HFFc6 (cell line): ENCODE measurements at regions not wholly inside any gene's neighbourhood (a gene's known extent, or its start where the extent isn't known, plus 50 kb on each side); places are given as distances from the start of the nearest gene placed in this dataset.

Experiments
- DNase-seq: peaks from one replicate; pipeline ENCODE4 v3.0.0-alpha.2; 2018
- H3K27ac Mint-ChIP-seq: 2 replicates; pipeline ENCODE4 v1.8.0; 2020; ENCODE audit warnings: mild to moderate bottlenecking, mixed read lengths
- H3K27me3 Mint-ChIP-seq: 2 replicates; pipeline ENCODE4 v1.8.0; 2021; ENCODE audit warnings: mild to moderate bottlenecking, moderate library complexity, mixed read lengths; ENCODE audit not compliant: insufficient read depth
- H3K36me3 Mint-ChIP-seq: 2 replicates; pipeline ENCODE4 v1.8.0; 2021; ENCODE audit warnings: low read depth, mixed read lengths
- H3K4me1 Mint-ChIP-seq: 2 replicates; pipeline ENCODE4 v1.8.0; 2020; ENCODE audit warnings: low read depth, mixed read lengths
- H3K4me3 Mint-ChIP-seq: 2 replicates; pipeline ENCODE4 v1.8.0; 2020; ENCODE audit warnings: mild to moderate bottlenecking, moderate library complexity, mixed read lengths
- H3K9me3 Mint-ChIP-seq: 2 replicates; pipeline ENCODE4 v1.8.0; 2020; ENCODE audit warnings: mild to moderate bottlenecking, mixed read lengths
- TF ChIP-seq, protein P1 (sequence below): fragments of 200-600 bp; sonication (generic); IDR thresholded peaks from 2 replicates; pipeline ENCODE4 v1.5.0; 2021; ENCODE audit warnings: antibody characterized with exemption, mild to moderate bottlenecking

DNA sequence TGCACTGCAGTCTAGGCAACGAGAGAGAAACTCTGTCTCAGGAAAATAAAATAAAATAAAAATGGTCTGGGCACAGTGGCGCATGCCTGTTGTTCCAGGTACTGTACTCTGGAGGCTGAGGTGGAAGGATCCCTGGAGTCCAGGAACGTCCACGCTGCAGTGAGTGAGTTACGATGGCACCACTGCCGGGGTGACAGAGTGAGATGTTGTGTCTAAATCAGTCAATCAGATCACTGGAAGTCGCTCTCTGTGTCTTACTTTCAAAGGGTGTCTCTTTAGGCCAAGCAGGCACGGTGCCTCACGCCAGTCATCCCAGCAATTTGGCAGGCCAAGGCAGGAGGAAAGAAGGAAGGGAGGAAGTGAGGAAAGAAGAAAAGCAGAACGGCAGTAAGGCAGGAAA lies 112.2 kb upstream of the ANKRD30BL start:
- no peak overlapping the region for H3K27ac Mint-ChIP-seq
- DNase-seq = no peak
- H3K9me3 Mint-ChIP-seq = peaks cover 17% of the 10 kb centered on the region
- H3K27me3 Mint-ChIP-seq = peaks cover 3% of the 10 kb centered on the region; the same call in 1 of the 2 replicates
- TF ChIP-seq, protein P1, sequence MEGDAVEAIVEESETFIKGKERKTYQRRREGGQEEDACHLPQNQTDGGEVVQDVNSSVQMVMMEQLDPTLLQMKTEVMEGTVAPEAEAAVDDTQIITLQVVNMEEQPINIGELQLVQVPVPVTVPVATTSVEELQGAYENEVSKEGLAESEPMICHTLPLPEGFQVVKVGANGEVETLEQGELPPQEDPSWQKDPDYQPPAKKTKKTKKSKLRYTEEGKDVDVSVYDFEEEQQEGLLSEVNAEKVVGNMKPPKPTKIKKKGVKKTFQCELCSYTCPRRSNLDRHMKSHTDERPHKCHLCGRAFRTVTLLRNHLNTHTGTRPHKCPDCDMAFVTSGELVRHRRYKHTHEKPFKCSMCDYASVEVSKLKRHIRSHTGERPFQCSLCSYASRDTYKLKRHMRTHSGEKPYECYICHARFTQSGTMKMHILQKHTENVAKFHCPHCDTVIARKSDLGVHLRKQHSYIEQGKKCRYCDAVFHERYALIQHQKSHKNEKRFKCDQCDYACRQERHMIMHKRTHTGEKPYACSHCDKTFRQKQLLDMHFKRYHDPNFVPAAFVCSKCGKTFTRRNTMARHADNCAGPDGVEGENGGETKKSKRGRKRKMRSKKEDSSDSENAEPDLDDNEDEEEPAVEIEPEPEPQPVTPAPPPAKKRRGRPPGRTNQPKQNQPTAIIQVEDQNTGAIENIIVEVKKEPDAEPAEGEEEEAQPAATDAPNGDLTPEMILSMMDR = no peak
- H3K4me3 Mint-ChIP-seq = no peak overlapping the region
- no peaks in the 10 kb centered on the region for H3K4me1 Mint-ChIP-seq
- H3K36me3 Mint-ChIP-seq = 0 out of 2 replicates have a peak, but pooled peaks cover 4% of the 10 kb centered on the region

DNA sequence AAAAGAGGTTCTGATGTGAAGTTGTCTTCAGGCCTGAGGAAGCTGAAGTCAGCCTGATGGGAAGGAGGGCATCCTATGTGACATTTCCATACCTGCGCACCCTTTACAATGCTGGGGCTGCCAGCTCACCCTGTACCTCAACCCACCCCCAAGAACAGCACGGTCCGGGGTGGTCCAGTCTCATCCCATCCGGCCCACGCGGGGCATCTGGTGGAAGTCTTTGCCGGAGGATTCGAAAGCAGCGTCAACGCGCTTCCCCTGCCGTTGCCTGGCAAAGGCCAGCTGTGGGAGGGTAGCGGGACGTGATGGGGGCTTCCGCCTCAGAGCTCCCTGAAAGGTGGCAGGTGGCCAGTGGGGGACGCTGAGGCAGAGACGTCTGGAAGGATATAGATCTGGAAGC lies 113.6 kb upstream of the ANKRD30BL start:
- peaks cover 3% of the 10 kb centered on the region; the same call in 1 of the 2 replicates for H3K27me3 Mint-ChIP-seq
- no peak overlapping the region for H3K4me3 Mint-ChIP-seq
- TF ChIP-seq, protein P1 = no peak
- DNase-seq = no peak
- no peak overlapping the region for H3K27ac Mint-ChIP-seq
- peaks cover 23% of the 10 kb centered on the region for H3K9me3 Mint-ChIP-seq
- H3K4me1 Mint-ChIP-seq = no peaks in the 10 kb centered on the region
- H3K36me3 Mint-ChIP-seq = 0 out of 2 replicates have a peak, but pooled peaks cover 11% of the 10 kb centered on the region

GRCh38 chr2:132276571-132276981 lies 114.8 kb upstream of the ANKRD30BL start:
- 0 out of 2 replicates have a peak, but pooled peaks cover 11% of the 10 kb centered on the region for H3K36me3 Mint-ChIP-seq
- no peak for DNase-seq
- H3K4me3 Mint-ChIP-seq = no peak overlapping the region
- no peak overlapping the region for H3K27ac Mint-ChIP-seq
- peaks cover 9% of the 10 kb centered on the region for H3K27me3 Mint-ChIP-seq
- TF ChIP-seq, protein P1 = no peak
- no peaks in the 10 kb centered on the region for H3K4me1 Mint-ChIP-seq
- peaks cover 30% of the 10 kb centered on the region for H3K9me3 Mint-ChIP-seq

- no peak for DNase-seq
- peaks cover 11% of the 10 kb centered on the region; the same call in 1 of the 2 replicates for H3K36me3 Mint-ChIP-seq
- peaks cover 21% of the 10 kb centered on the region for H3K27me3 Mint-ChIP-seq
- H3K9me3 Mint-ChIP-seq = peaks cover 30% of the 10 kb centered on the region
- no peak overlapping the region for H3K27ac Mint-ChIP-seq
- TF ChIP-seq, protein P1 = no peak
- no peaks in the 10 kb centered on the region for H3K4me1 Mint-ChIP-seq
- H3K4me3 Mint-ChIP-seq = no peak overlapping the region
These were observed 116.5 kb upstream of the ANKRD30BL start for GRCh38 chr2:132278267-132278666.

DNA sequence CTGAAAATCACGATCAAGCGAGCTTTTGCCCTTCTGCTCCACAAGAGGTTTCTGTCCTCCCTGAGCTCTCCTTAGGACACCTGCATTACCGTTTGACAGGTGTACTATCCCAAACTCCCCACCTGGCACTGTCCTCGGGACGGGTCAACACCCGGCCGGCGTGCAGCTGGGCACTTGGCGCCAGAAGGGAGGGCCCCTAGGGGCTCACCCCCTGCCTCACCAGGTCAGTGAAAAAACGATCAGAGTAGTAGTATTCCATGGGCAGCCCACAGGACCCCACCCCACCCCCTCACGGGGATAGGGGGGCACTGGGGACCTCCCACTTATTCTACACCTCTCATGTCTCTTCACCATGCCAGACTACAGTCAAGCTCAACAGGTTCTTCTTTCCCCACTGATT lies 117.6 kb upstream of the ANKRD30BL start:
- Mint-ChIP-seq H3K4me1 (no peaks in the 10 kb centered on the region), H3K27ac (no peak overlapping the region), H3K4me3 (no peak overlapping the region), H3K36me3 (peaks cover 11% of the 10 kb centered on the region; the same call in 1 of the 2 replicates), H3K9me3 (peaks cover 30% of the 10 kb centered on the region), H3K27me3 (peaks cover 23% of the 10 kb centered on the region)
- TF ChIP-seq, protein P1 = no peak
- DNase-seq = no peak
